NCI-H774 (cell line): ENCODE measurements at regions not wholly inside any gene's neighbourhood (a gene's known extent, or its start where the extent isn't known, plus 50 kb on each side); places are given as distances from the start of the nearest gene placed in this dataset.
"Not testable (repeated sequence)": the region's sequence is repeated elsewhere in the genome, so short reads cannot be mapped to it uniquely, and the experiment has no call there.

Experiments used
- DNase-seq: peaks from one replicate; lab custom pipeline; 2025; lab: John Stamatoyannopoulos, UW

DNA sequence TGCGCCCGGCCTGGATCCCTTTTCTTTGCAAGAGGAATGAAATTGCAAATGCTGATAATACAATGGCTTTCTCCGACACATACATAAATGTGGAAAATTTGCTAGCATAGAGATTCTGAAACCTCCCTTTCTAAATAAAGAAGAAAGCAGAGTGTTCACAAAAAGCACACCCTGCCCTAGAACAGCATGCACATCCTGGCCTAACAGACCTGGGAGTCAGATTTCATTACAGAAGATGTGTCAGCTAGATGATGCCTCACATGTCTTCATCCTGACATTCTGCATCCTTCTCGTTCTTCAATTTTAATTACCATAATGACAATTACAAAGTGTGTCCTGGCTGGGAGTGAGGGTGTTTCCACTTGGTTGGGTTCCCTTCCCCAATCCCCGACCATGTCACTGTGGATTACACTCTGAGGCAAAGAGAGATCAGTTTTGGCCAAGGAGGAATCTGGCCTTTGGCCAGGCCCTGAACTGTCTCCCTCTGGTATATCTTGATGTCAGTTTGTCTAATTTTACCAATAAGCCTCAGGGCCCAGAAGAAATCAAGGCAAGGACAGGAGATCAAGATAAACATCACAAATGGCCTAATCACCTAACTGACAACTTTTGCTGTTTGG lies 104.9 kb upstream of the SPATA12 start:
- DNase-seq = no peak

DNA sequence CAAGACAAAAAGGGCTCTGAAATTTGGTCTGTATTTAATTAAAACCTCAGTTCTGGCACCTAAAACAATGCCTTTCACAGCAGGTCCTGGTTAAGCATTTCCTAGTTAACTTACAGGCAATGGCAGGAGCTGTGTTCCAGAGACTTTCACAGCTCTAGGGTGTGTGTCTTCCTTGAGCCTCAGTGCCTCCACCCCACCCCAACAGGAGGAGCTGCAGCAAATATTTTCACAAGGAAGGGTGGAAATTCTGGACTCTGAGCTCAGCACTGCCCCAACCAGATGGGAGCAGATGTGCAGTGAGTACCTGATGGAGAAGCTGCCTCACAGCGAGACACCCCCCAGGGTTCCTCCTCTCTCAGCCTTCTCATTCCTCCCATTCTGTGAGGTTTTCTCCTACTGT lies 106.3 kb upstream of the SPATA12 start:
- DNase-seq = no peak

DNA sequence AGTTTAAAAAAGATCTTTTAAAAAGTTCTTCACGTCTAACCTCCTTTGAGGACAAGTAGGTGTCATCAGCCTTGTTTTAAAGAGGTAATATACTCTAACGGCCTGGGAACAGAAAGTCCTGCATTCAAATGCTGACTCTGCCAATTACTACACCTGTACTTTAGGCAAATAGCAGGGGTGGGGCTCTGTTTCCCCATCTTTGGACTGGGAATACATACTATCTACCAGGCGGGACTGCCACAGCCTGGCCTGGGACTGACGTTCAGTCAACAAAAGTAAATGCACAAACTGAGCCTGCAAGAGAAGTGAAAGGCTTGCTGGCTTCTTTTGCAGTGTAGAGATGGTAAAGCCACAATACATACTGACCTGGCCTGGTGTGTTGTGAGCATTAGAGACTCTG lies 107.6 kb upstream of the SPATA12 start:
- DNase-seq = no peak

DNA sequence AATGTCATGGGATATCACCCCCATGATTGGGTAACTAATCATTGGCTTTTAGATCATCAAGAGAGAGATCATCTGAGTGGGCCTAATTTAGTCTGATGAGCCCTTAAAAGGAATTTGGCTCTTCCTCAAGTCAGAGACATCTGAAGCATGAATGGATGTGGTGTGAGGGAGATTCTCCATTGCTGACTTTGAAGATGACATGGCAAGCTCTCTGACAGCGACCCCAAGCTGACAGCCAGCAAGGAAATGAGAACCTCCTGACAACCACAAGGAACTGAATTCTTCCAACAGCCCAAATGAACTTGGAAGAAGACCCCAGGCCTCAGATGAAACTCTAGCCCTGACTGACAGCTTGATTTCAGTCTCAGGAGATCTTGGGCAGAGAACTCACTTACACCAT lies 108.4 kb upstream of the SPATA12 start:
- no peak for DNase-seq

DNA sequence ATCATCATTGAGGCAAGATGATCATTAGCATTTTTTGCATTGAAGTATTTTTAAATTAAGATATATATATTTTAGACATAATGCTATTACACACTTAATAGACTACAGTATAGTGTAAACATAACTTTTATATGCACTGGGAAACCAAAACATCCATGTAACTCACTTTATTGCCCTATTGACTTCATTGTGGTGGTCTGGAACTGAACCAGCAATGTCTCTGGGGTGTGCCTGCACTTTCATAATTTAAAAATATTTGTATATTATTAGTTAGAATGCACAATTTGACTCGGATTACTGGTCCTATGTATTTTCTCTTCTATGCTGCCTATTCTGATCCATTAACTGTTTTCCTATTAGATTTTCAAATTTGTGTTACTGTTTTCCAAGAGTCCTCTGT lies 109.1 kb upstream of the SPATA12 start:
- no peak for DNase-seq

DNA sequence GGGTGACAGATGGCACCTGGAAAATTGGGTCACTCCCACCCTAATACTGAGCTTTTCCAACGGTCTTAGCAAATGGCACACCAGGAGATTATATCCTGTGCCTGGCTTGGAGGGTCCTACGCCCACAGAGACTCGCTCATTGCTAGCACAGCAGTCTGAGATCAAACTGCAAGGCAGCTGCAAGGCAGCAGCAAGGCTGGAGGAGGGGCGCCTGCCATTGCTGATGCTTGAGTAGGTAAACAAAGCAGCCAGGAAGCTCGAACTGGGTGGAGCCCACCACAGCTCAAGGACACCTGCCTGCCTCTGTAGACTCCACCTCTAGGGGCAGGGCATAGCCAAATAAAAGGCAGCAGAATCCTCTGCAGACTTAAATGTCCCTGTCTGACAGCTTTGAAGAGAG lies 115.1 kb upstream of the SPATA12 start:
- DNase-seq = not testable (repeated sequence)

DNA sequence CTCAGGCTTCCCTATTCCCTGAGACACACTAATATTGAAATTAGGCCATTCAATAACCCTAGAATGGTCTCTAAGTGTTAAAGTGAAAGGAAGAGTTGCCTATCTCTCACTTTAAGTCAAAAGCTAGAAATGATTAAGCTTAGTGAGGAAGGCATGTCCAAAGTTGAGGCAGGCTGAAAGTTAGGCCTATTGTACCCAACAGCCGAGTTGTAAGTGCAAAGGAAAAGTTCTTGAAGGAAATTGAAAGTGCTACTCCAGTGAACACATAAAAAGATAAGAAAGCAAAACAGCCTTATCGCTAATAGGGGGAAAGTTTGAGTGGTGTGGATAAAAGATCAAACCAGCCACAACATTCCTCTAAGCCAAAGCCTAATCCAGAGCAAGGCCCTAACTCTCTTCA lies 117.9 kb upstream of the SPATA12 start:
- DNase-seq = no peak

DNA sequence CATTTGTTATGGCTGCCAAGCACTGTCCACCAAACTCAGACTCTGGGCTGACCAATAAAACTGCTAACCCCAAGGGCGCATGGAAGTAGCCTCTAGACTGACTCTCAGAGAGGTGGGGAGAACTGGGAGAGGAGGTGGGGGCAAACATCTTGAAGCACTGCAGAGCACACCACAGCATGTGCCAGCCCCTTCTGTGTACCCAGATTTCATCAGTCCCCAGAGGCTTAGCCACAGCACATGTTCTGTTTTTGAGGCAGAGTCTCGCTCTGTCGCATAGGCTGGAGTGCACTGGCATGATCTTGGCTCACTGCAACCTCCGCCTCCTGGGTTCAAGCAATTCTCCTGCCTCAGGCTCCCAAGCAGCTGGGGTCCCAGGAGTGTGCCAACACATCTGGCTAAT lies 119.5 kb upstream of the SPATA12 start:
- DNase-seq = no peak

DNA sequence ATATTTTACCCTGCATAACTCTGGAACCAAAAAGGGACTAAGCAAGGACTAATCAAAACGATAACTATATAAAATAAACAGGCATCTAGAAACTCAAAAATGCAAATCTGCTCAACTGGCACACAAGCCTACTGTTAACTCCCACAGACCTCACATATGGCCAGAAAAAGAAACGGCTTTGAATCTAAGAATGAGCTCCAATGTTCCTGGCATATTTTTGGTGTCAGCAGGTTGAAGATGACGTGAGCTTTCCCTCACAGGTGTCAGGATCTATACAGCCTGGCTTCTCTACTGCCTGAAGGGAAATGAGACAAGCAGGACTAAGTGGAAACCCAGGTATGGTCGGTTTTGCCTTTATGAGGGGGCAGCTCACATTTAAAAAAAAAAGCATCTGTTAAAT lies 120.1 kb upstream of the SPATA12 start:
- DNase-seq = no peak

DNA sequence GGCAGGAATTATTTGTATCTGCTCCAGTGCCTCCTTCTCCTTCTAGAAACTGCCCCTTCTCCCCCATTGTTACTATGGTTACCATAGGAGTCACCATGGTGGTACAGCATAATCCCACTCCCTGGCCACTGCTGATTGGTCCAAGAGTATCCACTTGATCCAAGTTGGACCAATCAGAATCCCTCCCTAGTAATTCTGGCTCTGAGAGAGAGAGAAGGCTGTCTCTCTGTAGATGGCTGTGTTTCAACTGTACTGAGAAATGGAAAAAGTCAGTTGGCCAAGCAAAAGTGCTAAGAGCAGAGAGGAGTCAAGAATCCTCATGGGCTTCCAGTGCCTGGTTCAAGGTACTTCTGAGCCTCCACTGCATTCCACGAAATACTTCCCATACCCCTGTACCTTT lies 120.6 kb upstream of the SPATA12 start:
- DNase-seq = no peak

DNA sequence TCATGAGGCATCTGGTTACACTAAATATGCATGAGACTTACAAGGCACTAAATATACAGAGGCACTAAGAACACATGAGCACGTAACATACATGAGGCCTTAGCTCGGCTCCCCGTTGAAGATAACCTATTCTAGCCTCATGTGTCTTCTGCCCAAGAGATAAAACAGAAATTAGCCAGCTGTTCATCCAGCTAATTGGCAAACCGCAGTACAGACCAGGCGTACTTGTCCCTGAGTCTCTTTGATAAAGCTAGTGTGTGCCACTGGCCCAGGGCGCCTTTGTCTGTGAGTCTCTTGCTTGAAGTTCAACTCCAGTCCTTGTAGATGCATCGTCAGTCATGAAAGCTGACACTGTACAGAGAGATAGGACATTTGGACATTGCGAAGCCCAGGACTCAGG lies 121.9 kb upstream of the SPATA12 start:
- DNase-seq = no peak

DNA sequence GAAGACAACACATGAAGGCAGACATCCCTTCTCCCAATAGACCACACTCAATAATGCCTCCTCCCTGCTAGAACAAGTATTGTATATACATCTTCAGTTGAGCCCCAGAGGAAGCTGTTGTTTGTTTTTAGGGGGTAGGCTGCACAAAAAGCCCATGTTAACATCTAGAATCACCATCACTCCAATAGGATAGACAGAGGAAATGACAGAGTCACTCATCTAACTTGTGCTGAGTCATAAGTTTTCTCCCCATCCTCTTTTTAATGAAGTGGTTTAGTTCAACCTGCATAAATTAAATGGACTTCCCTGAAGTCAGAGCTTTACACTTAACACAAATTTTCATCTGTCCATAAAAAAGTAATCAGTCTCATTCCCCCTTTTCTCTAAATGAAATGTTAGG lies 122.9 kb upstream of the SPATA12 start:
- no peak for DNase-seq

DNA sequence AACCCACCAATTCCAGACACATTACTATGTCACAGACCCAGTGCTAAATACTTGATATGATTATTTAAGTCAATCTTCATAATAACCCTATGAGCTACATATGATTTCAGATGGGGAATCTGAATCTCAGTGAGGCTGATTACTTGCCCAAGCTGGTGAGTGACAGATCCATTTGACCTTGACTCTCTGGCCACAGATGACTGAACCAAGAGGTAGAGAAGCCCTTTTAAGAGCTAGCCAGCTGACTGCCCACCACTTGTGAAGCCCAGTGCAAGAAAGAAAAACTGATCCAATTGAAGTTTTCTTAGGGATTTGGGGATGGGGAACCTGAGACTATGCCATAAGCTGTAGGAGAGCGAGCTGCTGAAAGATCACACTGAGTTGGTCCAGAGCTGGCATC lies 124.7 kb upstream of the SPATA12 start:
- DNase-seq = no peak

DNA sequence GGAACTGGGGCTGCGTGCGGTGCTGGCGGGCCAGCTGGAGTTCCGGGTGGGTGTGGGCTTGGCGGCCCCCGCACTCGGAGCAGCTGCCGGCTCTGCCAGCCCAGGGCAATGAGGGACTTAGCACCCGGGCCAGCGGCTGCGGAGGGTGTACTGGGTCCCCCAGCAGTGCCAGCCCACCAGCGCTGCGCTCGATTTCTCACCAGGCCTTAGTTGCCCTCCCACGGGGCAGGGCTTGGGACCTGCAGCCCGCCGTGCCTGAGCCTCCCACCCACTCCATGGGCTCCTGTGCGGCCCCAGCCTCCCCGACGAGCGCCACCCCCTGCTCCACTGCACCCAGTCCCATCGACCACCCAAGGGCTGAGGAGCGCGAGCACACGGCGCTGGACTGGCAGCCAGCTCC lies 126.0 kb upstream of the SPATA12 start:
- not testable (repeated sequence) for DNase-seq

DNA sequence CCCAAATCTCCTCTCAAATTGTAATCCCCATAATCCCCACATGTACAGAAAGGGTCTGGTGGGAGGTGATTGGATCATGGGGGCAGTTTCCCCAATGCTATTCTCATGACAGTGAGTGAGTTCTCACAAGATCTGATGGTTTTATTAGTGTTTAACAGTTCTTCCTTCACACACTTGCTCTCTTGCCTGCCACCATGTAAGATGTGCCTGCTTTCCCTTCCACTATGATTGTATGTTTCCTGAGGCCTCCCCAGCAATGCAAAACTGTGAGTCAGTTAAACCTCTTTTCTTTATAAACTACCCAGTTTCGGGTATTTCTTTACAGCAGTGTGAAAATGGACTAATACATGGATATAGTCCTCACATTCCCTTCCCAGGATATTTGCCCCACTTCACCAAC lies 126.7 kb upstream of the SPATA12 start:
- no peak for DNase-seq

DNA sequence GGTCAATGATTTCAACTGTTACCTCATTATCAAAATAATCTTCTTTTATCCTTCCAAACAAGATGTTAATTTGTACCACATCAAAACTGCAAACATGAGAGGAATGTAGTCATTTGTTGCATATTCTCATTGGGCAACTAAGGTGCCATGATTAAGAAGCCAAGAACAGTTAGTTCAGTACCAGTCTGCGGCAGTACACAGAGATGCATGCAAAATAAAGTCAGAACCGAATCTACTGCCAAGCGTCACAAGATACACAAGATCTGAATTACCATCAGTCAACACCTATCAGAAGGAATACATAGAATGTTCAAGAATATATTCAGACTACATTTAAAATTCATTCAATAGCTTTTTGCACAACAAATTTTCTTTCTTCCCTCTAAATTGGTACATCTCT lies 127.6 kb upstream of the SPATA12 start:
- DNase-seq = no peak

DNA sequence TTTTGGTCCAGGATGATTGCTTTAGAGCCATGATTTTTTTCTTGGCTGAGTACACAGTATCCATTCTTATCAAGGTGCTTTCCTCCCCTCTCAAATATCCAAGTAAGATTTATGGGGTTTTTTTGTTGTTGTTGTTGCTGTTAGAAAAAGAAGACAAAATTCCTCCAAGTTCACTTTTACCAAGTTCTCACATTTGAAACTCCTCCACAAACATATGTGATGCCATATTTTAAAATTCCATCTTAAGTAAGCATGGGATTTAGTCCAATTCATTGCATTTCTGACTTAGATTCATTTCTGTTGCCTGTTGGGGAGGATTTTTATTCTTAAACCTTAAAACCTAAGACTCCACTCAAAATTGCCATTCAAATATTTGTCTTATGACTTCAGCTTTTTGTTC lies 128.6 kb upstream of the SPATA12 start:
- DNase-seq = no peak

DNA sequence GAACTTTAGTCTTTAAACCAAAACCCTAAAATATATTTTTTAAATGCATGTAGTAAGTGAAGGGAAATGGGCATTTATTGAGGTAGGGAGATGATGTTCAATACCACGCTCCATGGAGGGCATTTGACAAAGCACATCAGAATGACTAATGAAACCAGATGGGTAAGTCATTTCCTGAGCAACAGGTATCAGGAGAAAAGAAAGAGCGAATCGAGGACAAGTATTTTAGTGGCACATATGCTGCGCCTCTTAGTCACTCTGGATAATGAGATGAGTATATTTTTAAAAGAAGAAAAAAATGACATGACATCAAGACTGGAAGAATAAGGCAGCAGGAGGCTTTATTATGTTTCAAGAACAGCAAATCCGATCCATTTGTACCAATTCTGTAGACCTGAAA lies 129.0 kb upstream of the ARHGEF3 start:
- DNase-seq = no peak

DNA sequence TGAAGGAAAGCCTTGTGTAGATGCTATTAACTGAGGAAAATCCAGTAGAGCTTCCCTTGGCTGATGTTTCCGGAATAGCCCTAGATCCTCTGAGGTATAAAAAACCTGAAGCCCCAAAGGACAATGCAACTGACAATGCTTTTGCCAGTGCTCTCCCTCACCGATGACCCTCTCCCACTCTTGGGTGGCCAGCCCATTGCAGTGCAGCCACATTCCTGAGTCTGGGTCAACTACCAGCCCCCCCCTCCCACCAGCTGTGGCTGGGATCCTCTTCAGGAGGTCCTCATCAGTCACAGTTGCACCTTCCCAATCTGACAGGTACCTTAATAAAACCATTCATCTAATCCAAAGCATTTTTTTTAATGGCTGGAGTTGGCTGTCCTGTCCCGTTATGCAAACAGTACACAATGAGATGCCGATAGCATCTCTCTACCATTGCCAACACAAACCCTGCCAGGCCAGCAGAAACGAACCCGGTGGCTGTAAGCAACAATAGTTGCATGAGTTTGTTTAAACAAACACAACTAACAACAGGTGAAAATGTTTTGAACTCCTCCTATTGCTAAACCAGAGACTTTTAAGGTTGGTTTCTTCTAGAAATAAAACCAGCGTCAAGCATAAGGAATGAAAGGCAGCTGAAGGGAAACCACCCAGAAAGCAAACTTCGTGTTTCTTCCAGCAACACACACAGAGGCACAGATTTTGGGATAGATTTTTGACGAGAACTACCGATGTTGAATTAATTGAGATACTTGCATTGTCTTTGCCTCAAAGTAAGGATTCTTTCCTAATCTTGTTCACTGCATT lies 128.3 kb upstream of the ARHGEF3 start:
- DNase-seq = no peak

DNA sequence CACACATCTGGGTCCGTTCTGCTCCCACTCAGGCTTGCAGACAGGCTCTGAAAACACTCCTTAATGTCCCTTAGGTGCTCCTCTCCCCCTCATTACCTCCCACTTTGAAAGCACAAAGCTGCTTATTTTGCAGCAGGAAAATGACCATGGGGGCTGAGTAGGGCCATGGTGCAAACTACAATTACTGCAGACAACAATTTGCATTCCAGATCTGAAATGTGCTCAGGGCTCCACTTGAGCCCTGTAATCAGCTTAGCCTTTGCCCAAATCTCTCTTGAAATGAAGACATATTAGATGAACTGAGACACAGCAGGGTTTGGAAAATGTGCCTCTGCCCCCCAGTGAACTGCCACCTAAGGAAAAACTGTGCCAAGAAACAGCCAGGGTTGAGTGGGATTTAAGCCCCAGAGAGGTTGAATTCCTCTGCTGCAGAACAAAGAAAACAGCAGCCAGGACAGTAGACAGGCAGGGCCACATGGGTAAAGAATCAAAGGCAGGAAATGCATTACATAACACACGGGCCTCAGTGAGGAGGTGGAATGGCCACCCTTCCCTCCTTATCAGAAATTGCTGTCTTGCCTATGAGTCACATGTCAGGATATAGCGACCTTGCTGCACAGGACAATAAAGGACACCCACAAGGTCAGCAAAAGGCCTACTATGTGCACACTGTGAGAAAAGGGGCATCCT lies 126.8 kb upstream of the ARHGEF3 start:
- DNase-seq = no peak

DNA sequence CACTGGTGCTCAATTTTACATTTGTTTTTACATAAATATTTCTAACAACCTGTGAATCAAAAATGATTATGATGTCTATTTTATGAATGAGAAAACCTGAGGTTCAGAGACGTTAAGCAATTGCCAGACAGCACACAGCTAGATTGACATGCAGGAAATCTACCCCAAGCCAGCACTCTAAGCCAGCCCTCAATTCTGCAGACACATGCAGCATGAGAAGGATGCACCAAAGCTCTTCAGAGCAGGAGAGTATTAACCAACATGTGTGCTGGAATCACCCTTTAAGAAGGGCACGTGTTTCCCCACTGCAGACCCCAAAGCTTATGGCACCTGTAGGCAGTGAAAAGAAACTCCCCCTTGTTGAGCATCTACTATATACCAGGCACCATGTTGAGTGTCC lies 126.1 kb upstream of the ARHGEF3 start:
- no peak for DNase-seq

DNA sequence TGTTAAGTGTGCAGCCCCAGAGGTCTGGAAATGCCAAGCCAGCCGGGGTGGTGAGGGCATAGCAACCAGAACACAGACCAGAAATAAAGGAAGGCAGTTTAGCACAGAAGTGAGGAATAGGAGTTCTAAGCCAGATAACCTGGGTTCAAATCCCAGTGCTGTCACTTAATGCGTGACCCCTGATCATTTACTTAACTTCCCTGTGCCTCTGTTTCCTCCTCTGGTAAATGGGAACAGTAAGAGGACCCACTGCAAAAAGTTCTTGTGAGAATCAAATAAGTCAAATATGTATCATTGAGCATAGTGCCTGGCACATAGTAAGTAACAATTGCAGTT lies 125.2 kb upstream of the ARHGEF3 start:
- no peak for DNase-seq

DNA sequence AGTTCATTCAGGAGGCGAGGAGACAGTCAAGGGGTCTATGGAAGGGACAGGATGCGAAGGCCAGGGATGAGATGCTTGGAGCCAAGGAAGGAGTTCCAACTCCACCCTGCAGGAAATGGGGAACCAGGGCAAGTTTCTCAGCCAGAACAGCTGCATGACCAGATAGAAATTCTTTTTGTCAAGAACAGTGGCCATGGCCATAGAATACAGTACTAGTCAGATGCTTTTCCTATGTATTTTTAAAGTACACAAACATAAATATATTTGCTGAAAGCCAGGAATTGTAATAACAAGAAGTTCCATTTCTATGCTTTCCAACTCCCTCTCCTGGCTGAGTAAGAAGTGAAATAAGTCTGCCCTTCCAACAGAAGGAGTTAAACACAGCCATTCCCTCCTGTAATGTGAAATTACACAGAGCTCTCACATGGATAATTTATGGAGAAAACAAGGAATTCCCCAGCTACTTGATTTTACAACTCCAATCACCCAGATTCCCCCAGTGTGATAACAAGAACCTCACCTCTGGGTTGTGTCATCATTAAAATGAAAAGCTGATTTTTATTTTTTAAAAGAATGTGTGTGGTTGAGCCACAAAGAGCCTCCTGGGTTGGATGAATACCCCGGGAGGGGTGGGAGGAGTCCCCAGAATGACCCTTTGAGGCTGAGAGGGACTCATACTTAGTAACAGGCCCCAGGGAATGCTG lies 124.6 kb upstream of the ARHGEF3 start:
- no peak for DNase-seq
